GM12874 (cell line): ENCODE measurements at regions not wholly inside any gene's neighbourhood (a gene's known extent, or its start where the extent isn't known, plus 50 kb on each side); places are given as distances from the start of the nearest gene placed in this dataset.

Source experiments
- CTCF ChIP-seq: IDR thresholded peaks from 2 replicates; pipeline ENCODE4 v1.5.1; 2011; ENCODE audit warnings: low read depth, mild to moderate bottlenecking, control low read depth, low read length, moderate library complexity; ENCODE audit not compliant: insufficient read depth

GRCh38 chr21:27173053-27173452 lies 206.2 kb upstream of the ADAMTS5 start:
- TF ChIP-seq CTCF: no peak

- no peak for TF ChIP-seq CTCF
Observed at GRCh38 chr21:27171707-27172106, 204.8 kb upstream of the ADAMTS5 start.

GRCh38 chr21:27168084-27168483 lies 201.2 kb upstream of the ADAMTS5 start:
- no peak for TF ChIP-seq CTCF

- no peak for TF ChIP-seq CTCF
Observed at GRCh38 chr21:27164208-27165177, 197.6 kb upstream of the ADAMTS5 start.

GRCh38 chr21:27158967-27159366 lies 192.1 kb upstream of the ADAMTS5 start:
- TF ChIP-seq CTCF: no peak

- no peak for TF ChIP-seq CTCF
Observed at GRCh38 chr21:27157097-27157496, 190.2 kb upstream of the ADAMTS5 start.

GRCh38 chr21:27156666-27157065 lies 189.8 kb upstream of the ADAMTS5 start:
- TF ChIP-seq CTCF: no peak
